ENCODE measurements at regions not wholly inside any gene's neighbourhood (a gene's known extent, or its start where the extent isn't known, plus 50 kb on each side); places are given as distances from the start of the nearest gene placed in this dataset.

DNA sequence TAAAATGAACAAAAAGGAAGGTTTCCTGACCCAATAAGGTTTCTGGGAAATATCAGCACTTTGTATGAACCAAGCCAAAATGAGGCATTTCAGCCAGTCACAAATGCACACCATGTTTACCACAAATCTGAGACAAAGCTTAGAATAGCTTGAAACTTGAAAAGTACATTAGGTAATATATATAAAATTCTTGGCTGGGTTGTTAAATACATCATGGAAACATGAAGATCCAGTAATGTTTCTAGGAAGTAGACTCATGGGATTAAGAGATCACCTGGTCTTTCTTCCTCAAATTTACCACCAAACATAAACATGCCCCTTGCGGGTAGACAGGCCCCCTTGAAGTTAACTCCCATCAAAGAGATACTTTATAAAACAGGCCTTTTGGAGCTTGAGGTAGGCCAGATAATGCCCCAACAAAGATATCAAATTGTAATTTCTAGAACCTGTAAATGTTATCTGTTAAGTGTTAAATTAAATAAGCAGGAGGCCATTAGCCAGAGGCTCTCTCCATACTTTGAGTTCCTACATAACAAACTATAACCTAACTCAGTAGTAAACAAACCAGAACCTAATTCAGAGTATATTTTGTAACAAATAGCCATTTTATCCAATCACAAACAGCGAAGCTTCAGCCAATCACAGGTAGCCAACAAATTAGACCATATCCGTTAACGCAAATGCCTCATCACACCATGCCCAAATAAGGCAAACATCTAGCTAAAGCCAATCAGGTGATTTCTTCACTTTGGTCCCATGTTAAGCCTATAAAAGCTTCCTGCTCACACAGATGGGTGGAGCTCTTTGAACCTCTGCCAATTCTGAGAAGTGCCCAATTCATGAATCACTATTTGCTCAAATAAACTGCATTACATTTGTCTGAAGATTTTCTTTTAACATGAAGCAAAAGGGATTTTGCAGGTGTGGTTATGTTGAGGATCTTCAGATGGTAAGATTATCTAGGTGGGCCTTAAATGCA is 127.9 kb upstream of the TARS1 start:
- no peak for TF ChIP-seq EP300 (IDR thresholded peaks at IDR 0.05)
- TF ChIP-seq, protein P1, sequence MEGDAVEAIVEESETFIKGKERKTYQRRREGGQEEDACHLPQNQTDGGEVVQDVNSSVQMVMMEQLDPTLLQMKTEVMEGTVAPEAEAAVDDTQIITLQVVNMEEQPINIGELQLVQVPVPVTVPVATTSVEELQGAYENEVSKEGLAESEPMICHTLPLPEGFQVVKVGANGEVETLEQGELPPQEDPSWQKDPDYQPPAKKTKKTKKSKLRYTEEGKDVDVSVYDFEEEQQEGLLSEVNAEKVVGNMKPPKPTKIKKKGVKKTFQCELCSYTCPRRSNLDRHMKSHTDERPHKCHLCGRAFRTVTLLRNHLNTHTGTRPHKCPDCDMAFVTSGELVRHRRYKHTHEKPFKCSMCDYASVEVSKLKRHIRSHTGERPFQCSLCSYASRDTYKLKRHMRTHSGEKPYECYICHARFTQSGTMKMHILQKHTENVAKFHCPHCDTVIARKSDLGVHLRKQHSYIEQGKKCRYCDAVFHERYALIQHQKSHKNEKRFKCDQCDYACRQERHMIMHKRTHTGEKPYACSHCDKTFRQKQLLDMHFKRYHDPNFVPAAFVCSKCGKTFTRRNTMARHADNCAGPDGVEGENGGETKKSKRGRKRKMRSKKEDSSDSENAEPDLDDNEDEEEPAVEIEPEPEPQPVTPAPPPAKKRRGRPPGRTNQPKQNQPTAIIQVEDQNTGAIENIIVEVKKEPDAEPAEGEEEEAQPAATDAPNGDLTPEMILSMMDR (IDR thresholded peaks at IDR 0.05): no peak
- no peak for TF ChIP-seq POLR2A (IDR thresholded peaks at IDR 0.05)
- no peak for TF ChIP-seq POLR2AphosphoS5 (IDR thresholded peaks at IDR 0.05)
- H3K36me3 ChIP-seq: no peaks in the 10 kb centered on the region
- H3K27ac ChIP-seq: no peak overlapping the region
- DNase-seq (no peak), ATAC-seq (ENCODE audit: low FRiP score in 2 of 2) (peak in 1 of 2 donors; percentile 35)
- no peaks in the 10 kb centered on the region for H3K9me3 ChIP-seq
- 97 to 99% methylated on average over 4 of the region's 4 CpGs for WGBS, 2 donors
- H3K4me1 ChIP-seq: peaks cover 0 to 6% (median 2%) of the 10 kb centered on the region in 4 donors
- H3K4me3 ChIP-seq: no peak overlapping the region
- no peaks in the 10 kb centered on the region for H3K27me3 ChIP-seq

DNA sequence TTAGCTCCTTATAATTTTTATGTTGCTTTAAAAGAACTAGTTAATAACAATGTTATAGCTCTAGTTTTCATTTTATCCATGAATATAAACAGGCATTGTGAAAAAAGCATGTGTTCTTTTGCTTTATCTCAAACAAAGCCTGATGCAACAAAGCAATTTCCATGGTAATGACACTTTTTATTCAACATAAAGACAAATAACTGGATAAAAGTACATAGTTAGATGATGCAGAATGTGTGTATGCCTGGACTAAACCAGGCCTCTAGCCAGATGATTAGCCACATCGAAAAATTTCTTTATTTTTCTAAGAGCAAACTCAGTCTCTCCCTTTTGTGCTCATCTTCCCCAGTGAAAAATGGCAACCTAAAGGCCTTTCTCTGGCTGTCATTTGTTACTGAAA is 125.6 kb upstream of the TARS1 start:
- Histone ChIP-seq H3K27ac (no peak overlapping the region), H3K27me3 (no peaks in the 10 kb centered on the region), H3K4me1 (peaks cover 0 to 2% (median 0%) of the 10 kb centered on the region in 4 donors), H3K4me3 (no peak overlapping the region), H3K36me3 (no peaks in the 10 kb centered on the region), H3K9me3 (no peaks in the 10 kb centered on the region)
- DNase-seq: no peak
- TF ChIP-seq EP300 (IDR thresholded peaks at IDR 0.05) (no peak), POLR2AphosphoS5 (IDR thresholded peaks at IDR 0.05) (no peak), POLR2A (IDR thresholded peaks at IDR 0.05) (no peak)
- TF ChIP-seq, protein P1 (IDR thresholded peaks at IDR 0.05): no peak
- 78 to 86% methylated on average over 1 of the region's 1 CpG for WGBS, 2 donors
- ATAC-seq (ENCODE audit: low FRiP score in 2 of 2): no peak

DNA sequence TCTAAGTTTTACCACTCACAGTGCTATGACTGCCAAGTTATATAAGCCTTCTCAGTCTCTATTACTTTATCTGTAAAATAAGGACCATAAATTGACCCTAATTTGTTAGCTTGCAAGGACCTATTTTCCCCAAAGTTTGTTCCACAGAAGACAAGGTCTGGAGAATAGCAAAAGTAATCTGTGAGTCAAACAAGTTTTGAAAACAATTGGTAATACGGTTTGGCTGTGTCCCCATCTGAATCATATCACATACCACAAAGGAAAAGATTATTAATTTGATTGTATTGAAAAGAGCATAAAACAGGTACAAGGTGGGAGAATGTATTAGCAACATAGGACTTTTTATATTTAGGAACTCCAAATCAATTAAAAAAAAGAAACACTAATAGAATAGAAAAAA is 124.0 kb upstream of the TARS1 start:
- peaks cover 0 to 4% (median 0%) of the 10 kb centered on the region in 4 donors for H3K4me1 ChIP-seq
- H3K4me3 ChIP-seq: no peak overlapping the region
- ATAC-seq (ENCODE audit: low FRiP score in 2 of 2) (no peak), DNase-seq (no peak)
- WGBS, 2 donors: 90% methylated on average over 1 of the region's 1 CpG
- H3K27me3 ChIP-seq: no peaks in the 10 kb centered on the region
- TF ChIP-seq, protein P1 (IDR thresholded peaks at IDR 0.05): no peak
- TF ChIP-seq EP300 (IDR thresholded peaks at IDR 0.05) (no peak), POLR2A (IDR thresholded peaks at IDR 0.05) (no peak)
- H3K9me3 ChIP-seq: no peaks in the 10 kb centered on the region
- no peak overlapping the region for H3K27ac ChIP-seq
- no peaks in the 10 kb centered on the region for H3K36me3 ChIP-seq

DNA sequence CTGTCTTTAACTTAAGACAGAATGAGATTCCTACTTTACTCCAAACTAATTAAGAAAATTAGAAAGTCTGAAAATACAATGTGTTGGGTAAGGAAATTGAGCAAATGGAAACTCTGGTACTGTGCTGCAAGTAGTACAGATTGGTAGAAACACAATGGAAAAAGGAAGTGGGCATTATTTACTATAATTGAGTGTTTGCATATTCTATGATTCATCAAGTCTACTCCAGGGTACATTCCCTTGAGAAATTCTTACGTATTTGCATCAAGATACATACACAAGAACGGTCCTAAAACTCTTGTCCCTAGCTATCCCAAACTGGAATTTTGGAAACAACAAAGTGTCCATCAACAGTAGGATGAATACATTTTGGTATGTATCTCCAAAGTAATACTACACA is 123.5 kb upstream of the TARS1 start:
- no peaks in the 10 kb centered on the region for H3K36me3 ChIP-seq
- TF ChIP-seq EP300 (IDR thresholded peaks at IDR 0.05) (no peak), POLR2A (IDR thresholded peaks at IDR 0.05) (no peak), POLR2AphosphoS5 (IDR thresholded peaks at IDR 0.05) (no peak)
- TF ChIP-seq, protein P1 (IDR thresholded peaks at IDR 0.05): no peak
- WGBS, 2 donors: 66 to 70% methylated on average over 2 of the region's 2 CpGs
- ATAC-seq (ENCODE audit: low FRiP score in 2 of 2): no peak
- no peak overlapping the region for H3K27ac ChIP-seq
- H3K27me3 ChIP-seq: no peaks in the 10 kb centered on the region
- peaks cover 0 to 4% (median 0%) of the 10 kb centered on the region in 4 donors for H3K4me1 ChIP-seq
- no peak overlapping the region for H3K4me3 ChIP-seq
- no peak for DNase-seq
- H3K9me3 ChIP-seq: no peaks in the 10 kb centered on the region
